ENCODE measurements at regions not wholly inside any gene's neighbourhood (a gene's known extent, or its start where the extent isn't known, plus 50 kb on each side); places are given as distances from the start of the nearest gene placed in this dataset.

DNA sequence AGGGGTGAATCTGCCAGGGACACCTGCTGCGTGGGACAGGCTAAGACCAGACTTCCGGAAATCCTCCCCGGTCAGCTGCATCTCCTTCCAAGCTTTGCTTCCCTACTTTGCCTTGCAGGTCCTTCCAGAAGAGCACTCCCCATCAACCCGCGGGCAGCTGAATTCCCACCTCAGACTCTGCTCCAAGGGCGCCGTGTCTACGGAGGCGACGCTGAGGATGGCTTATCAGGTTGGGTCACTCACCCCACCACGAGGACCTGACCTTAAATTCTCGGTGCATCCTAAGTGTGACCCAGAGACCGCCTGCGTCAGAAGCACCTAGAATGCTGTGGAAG is 78.9 kb upstream of the KMT2C start:
- peaks cover 0 to 5% (median 0%) of the 10 kb centered on the region in 7 donors for H3K27me3 ChIP-seq (replicated peaks in 1 of 7)
- H3K4me1 ChIP-seq = peaks cover 0 to 14% (median 8%) of the 10 kb centered on the region in 6 donors
- H3K36me3 ChIP-seq = no peaks in the 10 kb centered on the region
- WGBS, 5 donors = 91 to 99% (median 93%) methylated on average over 13 to 14 of the region's 14 CpGs
- no peak for DNase-seq
- H3K4me3 ChIP-seq = no peak overlapping the region
- peaks cover 0 to 14% (median 12%) of the 10 kb centered on the region in 8 donors for H3K9me3 ChIP-seq
- no peak overlapping the region for H3K27ac ChIP-seq
- TF ChIP-seq POLR2AphosphoS5 (IDR thresholded peaks at IDR 0.05) = no peak
- TF ChIP-seq POLR2A (IDR thresholded peaks at IDR 0.05) = no peak
- TF ChIP-seq, protein P1, sequence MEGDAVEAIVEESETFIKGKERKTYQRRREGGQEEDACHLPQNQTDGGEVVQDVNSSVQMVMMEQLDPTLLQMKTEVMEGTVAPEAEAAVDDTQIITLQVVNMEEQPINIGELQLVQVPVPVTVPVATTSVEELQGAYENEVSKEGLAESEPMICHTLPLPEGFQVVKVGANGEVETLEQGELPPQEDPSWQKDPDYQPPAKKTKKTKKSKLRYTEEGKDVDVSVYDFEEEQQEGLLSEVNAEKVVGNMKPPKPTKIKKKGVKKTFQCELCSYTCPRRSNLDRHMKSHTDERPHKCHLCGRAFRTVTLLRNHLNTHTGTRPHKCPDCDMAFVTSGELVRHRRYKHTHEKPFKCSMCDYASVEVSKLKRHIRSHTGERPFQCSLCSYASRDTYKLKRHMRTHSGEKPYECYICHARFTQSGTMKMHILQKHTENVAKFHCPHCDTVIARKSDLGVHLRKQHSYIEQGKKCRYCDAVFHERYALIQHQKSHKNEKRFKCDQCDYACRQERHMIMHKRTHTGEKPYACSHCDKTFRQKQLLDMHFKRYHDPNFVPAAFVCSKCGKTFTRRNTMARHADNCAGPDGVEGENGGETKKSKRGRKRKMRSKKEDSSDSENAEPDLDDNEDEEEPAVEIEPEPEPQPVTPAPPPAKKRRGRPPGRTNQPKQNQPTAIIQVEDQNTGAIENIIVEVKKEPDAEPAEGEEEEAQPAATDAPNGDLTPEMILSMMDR (IDR thresholded peaks at IDR 0.05 in 8 of 11, conservative IDR thresholded peaks at IDR 0.05 in 3 of 11) = no peak
- intact Hi-C loops (cut with DNase I; ENCODE audit: low total_unique reads) = no loop called here

DNA sequence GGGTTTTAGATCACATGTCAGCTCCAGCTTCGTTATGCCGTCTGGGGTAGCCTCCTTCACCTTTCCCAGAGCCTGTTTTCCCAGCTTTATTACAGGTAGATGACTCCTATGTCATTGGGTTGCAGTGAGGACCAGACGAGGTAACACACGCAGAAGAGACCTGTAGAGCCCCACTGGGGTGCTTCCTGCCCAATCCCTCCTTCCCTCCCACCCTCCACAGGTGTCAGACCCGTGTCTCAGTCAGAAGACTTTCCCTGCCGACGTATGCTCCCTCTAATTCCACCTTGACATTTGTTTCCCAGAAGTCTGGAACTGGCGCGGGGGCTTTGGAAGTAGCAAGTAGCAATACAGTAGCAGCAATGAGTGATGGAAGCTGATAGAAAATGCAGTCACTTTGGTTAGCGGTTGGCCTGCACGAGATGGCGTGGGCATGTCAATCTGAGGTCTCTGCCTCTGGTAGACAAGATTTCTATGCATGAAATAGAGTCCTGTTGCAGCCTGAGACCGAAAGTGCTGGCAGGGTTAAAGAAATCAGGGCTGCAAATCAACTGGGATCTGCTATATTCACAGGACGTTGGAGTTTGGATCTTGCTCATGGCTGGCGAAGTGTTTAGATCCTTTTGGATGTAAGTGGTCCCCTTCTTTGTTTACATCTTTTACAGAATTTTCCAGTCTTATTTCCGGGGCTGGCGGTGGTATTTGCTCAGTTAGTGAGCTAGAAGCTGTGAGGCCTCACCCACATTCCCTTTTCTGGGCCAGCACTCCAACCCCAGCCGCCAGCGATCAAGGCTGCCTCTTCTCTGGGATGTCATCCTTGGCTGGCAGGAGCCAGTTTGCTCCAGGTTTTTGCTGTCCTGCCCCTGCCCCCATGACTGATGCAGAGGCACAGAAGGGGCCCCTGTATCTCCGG is 78.3 kb upstream of the KMT2C start:
- TF ChIP-seq POLR2A (IDR thresholded peaks at IDR 0.05) (no peak), POLR2AphosphoS5 (IDR thresholded peaks at IDR 0.05) (no peak)
- TF ChIP-seq, protein P1 (IDR thresholded peaks at IDR 0.05 in 8 of 11, conservative IDR thresholded peaks at IDR 0.05 in 3 of 11) = no peak
- peaks cover 0 to 5% (median 0%) of the 10 kb centered on the region in 7 donors for H3K27me3 ChIP-seq (replicated peaks in 1 of 7)
- H3K27ac ChIP-seq = no peak overlapping the region
- intact Hi-C loops (cut with DNase I; ENCODE audit: low total_unique reads) = no loop called here
- H3K36me3 ChIP-seq = no peaks in the 10 kb centered on the region
- peaks cover 0 to 8% (median 6%) of the 10 kb centered on the region in 8 donors for H3K9me3 ChIP-seq
- WGBS, 5 donors = 82 to 93% (median 90%) methylated on average over 19 to 20 of the region's 20 CpGs
- peaks cover 0 to 14% (median 8%) of the 10 kb centered on the region in 6 donors for H3K4me1 ChIP-seq
- DNase-seq = no peak
- H3K4me3 ChIP-seq = no peak overlapping the region

DNA sequence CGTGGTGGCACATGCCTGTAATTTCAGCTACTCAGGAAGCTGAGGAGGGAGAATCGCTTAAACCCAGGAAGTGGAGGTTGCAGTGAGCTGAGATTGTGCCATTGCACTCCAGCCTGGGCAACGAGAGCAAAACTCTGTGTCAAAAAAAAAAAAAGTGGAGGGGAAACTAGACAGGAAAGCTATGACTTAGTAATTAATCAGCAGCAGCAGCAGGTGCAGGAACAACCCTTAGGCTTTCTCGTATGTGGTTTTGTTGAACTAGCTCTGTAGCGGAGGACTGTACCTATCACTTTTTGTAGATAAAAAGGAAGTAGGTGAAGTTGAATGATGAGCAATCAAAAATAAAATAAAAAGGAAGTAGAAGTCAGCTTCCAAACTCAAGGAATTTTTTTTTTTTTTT is 76.9 kb upstream of the KMT2C start:
- TF ChIP-seq, protein P1 (IDR thresholded peaks at IDR 0.05 in 8 of 11, conservative IDR thresholded peaks at IDR 0.05 in 3 of 11) = no peak
- TF ChIP-seq POLR2A (IDR thresholded peaks at IDR 0.05) = no peak
- H3K27me3 ChIP-seq (replicated peaks in 1 of 7) = peaks cover 0 to 5% (median 0%) of the 10 kb centered on the region in 7 donors
- no peaks in the 10 kb centered on the region for H3K9me3 ChIP-seq
- no peaks in the 10 kb centered on the region for H3K36me3 ChIP-seq
- H3K27ac ChIP-seq = no peak overlapping the region
- peak overlapping the region in 1 of 8 donors; percentile 26 for H3K4me3 ChIP-seq
- DNase-seq = no peak
- H3K4me1 ChIP-seq = peaks cover 0 to 14% (median 8%) of the 10 kb centered on the region in 6 donors
- 6 to 31% (median 10%) methylated on average over 5 of the region's 5 CpGs for WGBS, 5 donors
- intact Hi-C loops (cut with DNase I; ENCODE audit: low total_unique reads) = no loop called here

DNA sequence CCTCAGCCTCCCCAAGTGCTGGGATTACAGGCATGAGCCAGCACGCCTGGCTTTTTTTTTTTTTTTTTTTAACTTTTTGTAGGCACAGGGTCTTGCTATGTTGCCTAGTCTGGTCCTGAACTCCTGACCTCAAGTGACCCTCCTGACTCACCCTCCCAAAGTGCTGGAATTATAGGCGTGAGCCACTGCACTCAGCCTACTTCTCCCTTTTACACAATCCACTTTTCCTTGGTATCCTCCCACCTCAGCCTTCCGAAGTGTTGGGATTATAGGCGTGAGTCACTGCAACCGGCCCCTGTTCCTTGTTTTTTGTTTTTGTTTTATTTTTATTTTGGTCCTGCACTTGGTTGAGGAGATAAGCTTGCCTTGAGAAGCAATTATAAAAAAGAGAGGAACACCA is 75.9 kb upstream of the KMT2C start:
- H3K4me1 ChIP-seq = peaks cover 0 to 14% (median 8%) of the 10 kb centered on the region in 6 donors
- peaks cover 0 to 5% (median 0%) of the 10 kb centered on the region in 7 donors for H3K27me3 ChIP-seq (replicated peaks in 1 of 7)
- TF ChIP-seq POLR2AphosphoS5 (IDR thresholded peaks at IDR 0.05) (no peak), POLR2A (IDR thresholded peaks at IDR 0.05) (no peak)
- TF ChIP-seq, protein P1 (IDR thresholded peaks at IDR 0.05 in 8 of 11, conservative IDR thresholded peaks at IDR 0.05 in 3 of 11) = no peak
- WGBS, 5 donors = 75 to 87% (median 77%) methylated on average over 5 of the region's 5 CpGs
- H3K4me3 ChIP-seq = no peak overlapping the region
- intact Hi-C loops (cut with DNase I; ENCODE audit: low total_unique reads) = no loop called here
- no peaks in the 10 kb centered on the region for H3K9me3 ChIP-seq
- H3K27ac ChIP-seq = no peak overlapping the region
- H3K36me3 ChIP-seq = no peaks in the 10 kb centered on the region
- DNase-seq = no peak

All from spleen (tissue), 11 donors.